Effector memory CD8-positive, alpha-beta T cell (primary cell): ENCODE measurements at regions not wholly inside any gene's neighbourhood (a gene's known extent, or its start where the extent isn't known, plus 50 kb on each side); places are given as distances from the start of the nearest gene placed in this dataset.
"Not testable (repeated sequence)": the region's sequence is repeated elsewhere in the genome, so short reads cannot be mapped to it uniquely, and the experiment has no call there.

Source experiments
- ATAC-seq: fragments of 150-1000 bp; cut with Tn5 transposase; replicated peaks from 2 replicates; pipeline ENCODE4 v1.10.0; 2021; ENCODE audit warnings: mild to moderate bottlenecking, moderate library complexity
- DNase-seq, 3 experiments: peaks; one replicate each; pipeline ENCODE4 v3.0.0; 2021
- H3K27ac Mint-ChIP-seq, 2 donors: one replicate each; pipeline ENCODE4 v1.8.0; 2022; ENCODE audit warnings: mild to moderate bottlenecking in 2 of 2, mixed read lengths in 2 of 2, moderate library complexity in 2 of 2
- H3K27me3 Mint-ChIP-seq, 2 donors: one replicate each; pipeline ENCODE4 v1.8.0; 2022; ENCODE audit warnings: mixed read lengths in 2 of 2
- H3K36me3 Mint-ChIP-seq: one replicate; pipeline ENCODE4 v1.8.0; 2022; ENCODE audit warnings: mild to moderate bottlenecking, moderate library complexity, mixed read lengths; ENCODE audit not compliant: insufficient read depth
- H3K4me1 Mint-ChIP-seq, 2 donors: one replicate each; pipeline ENCODE4 v1.8.0; 2022; ENCODE audit warnings: low read depth in 2 of 2, mixed read lengths in 2 of 2
- H3K4me3 Mint-ChIP-seq, 2 donors: one replicate each; pipeline ENCODE4 v1.8.0; 2022; ENCODE audit warnings: mild to moderate bottlenecking in 2 of 2, mixed read lengths in 2 of 2, moderate library complexity in 2 of 2
- H3K9me3 Mint-ChIP-seq, 2 donors: one replicate each; pipeline ENCODE4 v1.8.0; 2022; ENCODE audit warnings: mixed read lengths in 2 of 2

DNA sequence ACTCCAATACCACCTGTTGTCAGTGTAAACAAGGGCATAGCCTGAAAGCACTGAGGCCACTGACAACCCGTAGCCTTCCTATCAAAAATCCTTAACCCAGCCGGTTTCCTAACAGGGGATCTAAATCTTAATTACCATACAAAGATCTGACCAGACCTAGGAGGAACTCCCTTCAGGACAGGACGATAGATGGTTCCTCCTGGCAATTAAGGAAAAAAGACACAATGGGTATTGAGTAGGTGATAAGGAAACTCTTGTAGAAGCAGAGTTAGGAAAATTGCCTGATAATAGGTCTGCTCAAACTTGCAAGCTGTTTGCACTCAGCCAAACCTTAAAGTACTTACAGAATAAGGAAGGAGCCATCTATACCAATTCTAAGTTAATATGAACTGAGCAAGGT, 1517.3 kb upstream of the RAG2 start:
- not testable (repeated sequence) for H3K36me3 Mint-ChIP-seq, H3K27ac Mint-ChIP-seq

DNA sequence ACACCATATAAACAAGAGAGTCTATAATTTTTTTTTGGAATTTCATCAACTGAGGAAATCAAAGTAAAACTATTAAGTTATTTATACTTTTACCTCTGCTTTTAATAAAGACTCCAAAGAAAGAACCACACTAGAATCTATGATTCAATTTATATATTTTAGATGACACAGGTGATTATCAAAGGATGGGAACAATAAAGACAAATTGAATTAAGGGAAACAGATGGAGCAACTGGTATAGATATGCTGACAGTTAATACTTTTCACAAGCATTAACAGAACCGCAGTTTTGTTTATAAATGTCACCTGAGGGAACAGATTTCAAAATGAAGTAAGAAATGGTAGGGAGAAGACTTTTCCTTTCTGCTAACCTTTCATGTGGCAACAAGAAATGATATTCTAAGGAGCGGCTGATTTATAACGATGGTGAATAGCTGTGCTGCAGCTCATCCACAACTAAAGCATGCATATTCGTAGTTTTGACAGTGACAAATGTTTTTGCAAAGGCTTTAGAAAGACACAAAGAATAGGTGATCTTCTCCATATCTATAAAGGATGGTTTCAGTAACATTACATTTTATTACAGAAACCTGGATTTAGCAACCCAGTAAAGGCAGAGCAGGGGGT, 1502.9 kb upstream of the RAG2 start:
- DNase-seq (no peak), ATAC-seq (no peak)
- H3K27ac Mint-ChIP-seq = no peak overlapping the region
- H3K4me3 Mint-ChIP-seq = no peak overlapping the region
- no peaks in the 10 kb centered on the region for H3K36me3 Mint-ChIP-seq
- no peaks in the 10 kb centered on the region for H3K4me1 Mint-ChIP-seq
- H3K9me3 Mint-ChIP-seq = peaks cover 6 to 20% of the 10 kb centered on the region in 2 donors
- H3K27me3 Mint-ChIP-seq = no peaks in the 10 kb centered on the region

More for the DNA sequence above, 1517.3 kb upstream of the RAG2 start:
- DNase-seq, H3K27me3 Mint-ChIP-seq, ATAC-seq, H3K4me3 Mint-ChIP-seq, H3K4me1 Mint-ChIP-seq: not testable (repeated sequence)
- H3K9me3 Mint-ChIP-seq = peaks cover 8 to 14% of the 10 kb centered on the region in 2 donors

DNA sequence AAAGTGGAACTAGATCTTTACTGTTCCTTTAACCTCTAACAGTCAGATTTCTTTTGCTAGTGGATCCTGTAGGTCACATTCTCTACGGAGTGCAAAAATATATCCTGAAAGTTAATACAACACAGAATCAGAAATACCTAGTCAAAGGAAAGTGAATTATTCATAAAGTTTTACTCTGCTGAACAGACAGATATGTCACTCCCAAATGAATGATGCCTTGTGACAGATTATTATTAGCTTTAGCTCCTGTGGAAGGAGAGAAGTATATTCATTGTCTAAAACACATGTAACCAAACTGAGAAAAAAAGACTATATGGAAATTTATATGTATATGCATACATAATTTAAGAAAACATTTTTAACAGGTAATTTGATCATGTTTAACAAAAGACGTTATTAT, 1497.2 kb upstream of the RAG2 start:
- H3K27me3 Mint-ChIP-seq = no peaks in the 10 kb centered on the region
- no peaks in the 10 kb centered on the region for H3K4me1 Mint-ChIP-seq
- no peaks in the 10 kb centered on the region for H3K36me3 Mint-ChIP-seq
- no peak overlapping the region for H3K27ac Mint-ChIP-seq
- H3K4me3 Mint-ChIP-seq = no peak overlapping the region
- ATAC-seq (no peak), DNase-seq (no peak)
- peaks cover 9 to 32% of the 10 kb centered on the region in 2 donors for H3K9me3 Mint-ChIP-seq

DNA sequence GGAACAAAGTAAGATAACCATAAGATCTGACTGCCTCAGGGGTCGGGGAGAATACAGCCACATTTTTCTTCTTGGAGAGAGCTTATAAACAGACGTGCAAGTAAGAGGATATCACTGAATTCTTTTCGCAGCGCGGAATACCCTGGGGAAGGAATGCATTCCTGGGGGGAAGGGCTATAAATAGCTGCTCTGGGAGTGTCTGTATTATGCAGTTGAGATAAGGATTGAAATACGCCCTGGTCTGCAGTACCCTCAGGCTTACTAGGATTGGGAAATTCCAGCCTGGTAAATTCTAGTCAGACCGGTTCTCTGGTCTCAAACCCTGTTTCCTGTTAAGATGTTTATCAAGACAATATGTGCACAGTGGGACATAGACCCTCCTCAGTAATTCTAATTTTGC, 1491.7 kb upstream of the RAG2 start:
- Mint-ChIP-seq H3K4me3 (no peak overlapping the region), H3K27me3 (no peaks in the 10 kb centered on the region), H3K36me3 (no peaks in the 10 kb centered on the region), H3K9me3 (peaks cover 11 to 12% of the 10 kb centered on the region in 2 donors), H3K27ac (no peak overlapping the region), H3K4me1 (no peaks in the 10 kb centered on the region)
- no peak for ATAC-seq
- no peak for DNase-seq

DNA sequence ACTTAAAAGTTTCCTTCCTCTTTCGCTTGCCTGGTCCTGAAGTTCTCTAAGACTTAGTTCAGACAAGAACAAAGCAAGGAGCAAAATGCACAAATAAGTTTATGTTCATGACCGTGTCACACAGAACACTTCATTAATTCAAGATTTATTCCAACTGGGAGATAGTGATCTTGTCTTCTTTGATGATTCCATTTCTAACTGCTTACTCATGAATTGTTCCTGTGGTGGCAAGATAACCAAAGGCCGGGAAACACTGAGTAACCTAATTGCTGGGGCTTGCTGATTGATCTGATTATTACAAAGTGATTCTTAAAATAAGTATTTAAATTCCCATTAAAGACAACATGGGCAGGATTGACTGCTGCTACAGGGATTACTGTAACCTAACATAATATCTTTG, 1462.9 kb upstream of the RAG2 start:
- Mint-ChIP-seq H3K27ac (no peak overlapping the region), H3K9me3 (peaks cover 13 to 14% of the 10 kb centered on the region in 2 donors), H3K27me3 (no peaks in the 10 kb centered on the region), H3K4me3 (no peak overlapping the region), H3K36me3 (peaks cover 4% of the 10 kb centered on the region), H3K4me1 (no peaks in the 10 kb centered on the region)
- ATAC-seq = no peak
- DNase-seq = no peak

DNA sequence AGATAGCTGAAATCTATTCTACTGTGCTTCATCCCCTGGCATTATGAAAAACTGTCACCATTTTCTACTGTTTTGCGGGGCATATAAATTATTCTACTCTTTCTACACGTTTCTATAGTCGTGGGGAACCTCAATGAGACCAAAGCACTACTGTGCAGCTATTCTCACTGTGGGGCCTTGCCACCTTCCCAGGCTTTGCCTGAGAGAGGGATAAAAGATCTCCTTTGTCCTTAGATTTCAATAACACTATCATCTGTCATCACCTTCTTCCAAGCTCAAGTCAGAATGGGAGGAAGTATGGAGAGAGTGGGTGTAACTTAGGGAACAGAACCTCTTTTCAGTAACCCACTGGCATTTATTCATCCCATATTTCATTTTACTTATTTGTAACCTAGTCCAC, 1462.1 kb upstream of the RAG2 start:
- Mint-ChIP-seq H3K27ac (no peak overlapping the region), H3K4me1 (no peaks in the 10 kb centered on the region), H3K36me3 (peaks cover 4% of the 10 kb centered on the region), H3K9me3 (peaks cover 7 to 14% of the 10 kb centered on the region in 2 donors), H3K27me3 (no peaks in the 10 kb centered on the region), H3K4me3 (no peak overlapping the region)
- DNase-seq (no peak), ATAC-seq (no peak)

DNA sequence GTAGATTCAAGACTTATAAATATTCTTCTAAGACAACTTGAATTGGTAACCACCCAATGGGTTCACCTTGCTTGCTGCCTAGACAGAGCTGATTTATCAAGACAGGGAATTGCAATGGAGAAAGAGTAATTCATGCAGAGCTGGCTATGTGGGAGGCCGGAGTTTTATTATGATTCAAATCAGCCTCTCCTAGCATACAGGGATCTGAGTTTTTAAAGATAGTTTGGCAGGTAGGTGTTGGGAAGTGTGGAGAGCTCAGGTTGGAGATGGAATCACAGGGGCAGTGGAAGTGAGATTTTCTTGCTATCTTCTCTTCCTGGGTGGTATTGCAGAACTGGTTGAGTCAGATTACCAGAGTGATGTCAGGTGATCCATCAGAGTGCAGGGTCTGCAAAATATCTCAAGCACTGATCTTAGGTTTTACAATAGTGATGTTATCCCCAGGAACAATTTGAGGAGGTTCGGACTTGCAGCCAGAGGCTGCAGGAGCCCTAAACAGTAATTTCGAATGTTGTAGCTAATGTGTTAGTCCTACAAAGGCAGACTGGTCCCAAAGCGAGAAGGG, 1448.6 kb upstream of the RAG2 start:
- Mint-ChIP-seq H3K36me3 (no peaks in the 10 kb centered on the region), H3K27me3 (no peaks in the 10 kb centered on the region), H3K27ac (no peak overlapping the region), H3K9me3 (peaks cover 6 to 17% of the 10 kb centered on the region in 2 donors), H3K4me3 (no peak overlapping the region), H3K4me1 (no peaks in the 10 kb centered on the region)
- no peak for DNase-seq
- no peak for ATAC-seq

DNA sequence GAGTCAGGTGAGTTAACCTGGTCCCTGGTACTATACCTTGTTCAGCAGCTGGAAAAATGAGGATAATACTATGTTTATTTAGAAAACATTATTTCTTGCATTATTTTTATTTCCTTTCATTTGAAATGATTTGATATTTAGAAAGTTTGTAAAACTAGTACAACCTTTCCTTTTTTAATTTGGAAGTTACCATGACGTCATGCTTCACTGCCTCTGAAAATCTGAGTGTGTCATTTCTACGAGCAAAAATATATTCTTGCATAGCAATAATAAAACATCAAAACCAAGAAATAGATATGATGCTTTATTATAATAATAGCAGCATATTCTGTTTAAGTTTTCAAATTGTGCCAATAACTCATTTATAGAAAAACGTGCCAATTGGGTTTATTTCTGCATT, 1445.0 kb upstream of the RAG2 start:
- peaks cover 4 to 8% of the 10 kb centered on the region in 2 donors for H3K9me3 Mint-ChIP-seq

DNA sequence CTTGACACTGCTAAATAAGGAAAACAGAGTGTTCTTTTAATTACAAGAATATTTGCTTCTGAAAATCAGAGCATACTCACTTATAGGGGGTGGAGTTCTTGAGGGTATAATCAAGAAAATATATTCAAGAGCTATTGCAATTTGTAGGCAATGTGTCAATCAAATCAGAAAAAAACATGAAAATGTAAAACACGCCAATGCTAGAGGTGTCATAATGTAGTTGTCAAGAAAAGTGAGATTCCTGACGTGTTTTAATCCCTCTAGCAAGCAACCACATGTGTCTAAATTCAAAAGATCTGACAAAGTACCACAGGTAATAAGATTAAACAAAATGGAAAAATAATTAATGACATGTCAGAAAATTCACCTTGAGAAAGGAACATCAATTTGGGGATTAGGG, 1440.7 kb upstream of the RAG2 start:
- H3K36me3 Mint-ChIP-seq = no peaks in the 10 kb centered on the region
- H3K27ac Mint-ChIP-seq = no peak overlapping the region
- peaks cover 16 to 18% of the 10 kb centered on the region in 2 donors for H3K9me3 Mint-ChIP-seq
- H3K4me1 Mint-ChIP-seq = no peaks in the 10 kb centered on the region
- no peak overlapping the region for H3K4me3 Mint-ChIP-seq
- DNase-seq (no peak), ATAC-seq (no peak)
- no peaks in the 10 kb centered on the region for H3K27me3 Mint-ChIP-seq

More for the DNA sequence above, 1445.0 kb upstream of the RAG2 start:
- Mint-ChIP-seq H3K27ac (no peak overlapping the region), H3K4me1 (no peaks in the 10 kb centered on the region), H3K27me3 (no peaks in the 10 kb centered on the region), H3K36me3 (no peaks in the 10 kb centered on the region), H3K4me3 (no peak overlapping the region)
- ATAC-seq = no peak
- no peak for DNase-seq

DNA sequence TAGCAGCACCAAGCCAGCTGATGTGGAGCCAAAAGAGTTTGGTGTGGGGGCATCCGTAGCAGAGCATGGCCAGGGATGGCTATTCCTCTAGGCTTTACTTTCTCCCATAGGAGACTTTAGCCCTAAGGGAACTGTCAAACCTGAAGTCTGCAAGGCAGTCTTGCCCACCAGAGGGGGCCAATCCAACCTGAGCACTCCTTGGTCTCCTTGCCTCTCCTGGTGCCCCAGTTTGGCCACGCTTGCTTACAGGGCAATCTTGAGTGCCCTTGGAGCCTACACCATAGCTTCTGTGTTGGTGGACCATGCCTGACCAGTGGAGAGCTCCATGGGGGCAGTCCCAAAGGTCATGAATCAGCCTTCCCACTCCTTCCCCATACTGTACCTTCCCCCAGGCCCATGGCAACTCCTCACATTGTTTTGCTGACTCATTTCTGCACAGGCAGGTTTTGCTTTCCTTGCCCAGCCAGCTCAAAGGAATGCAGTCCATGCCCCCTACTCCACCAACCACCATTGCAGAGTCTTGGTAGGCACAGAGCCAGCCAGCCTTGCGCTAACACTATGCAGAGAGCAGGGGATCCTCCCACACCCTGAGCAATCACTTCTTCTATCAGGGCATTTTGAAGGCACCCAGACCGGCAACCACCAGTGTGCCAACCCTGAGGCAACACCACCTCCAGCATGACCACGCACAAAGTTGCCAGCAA, 1421.2 kb upstream of the RAG2 start:
- DNase-seq = no peak
- H3K27ac Mint-ChIP-seq = no peak overlapping the region
- H3K27me3 Mint-ChIP-seq = no peaks in the 10 kb centered on the region
- H3K4me3 Mint-ChIP-seq = no peak overlapping the region
- H3K4me1 Mint-ChIP-seq = no peaks in the 10 kb centered on the region
- ATAC-seq = no peak
- no peaks in the 10 kb centered on the region for H3K36me3 Mint-ChIP-seq
- H3K9me3 Mint-ChIP-seq = peaks cover 4 to 29% of the 10 kb centered on the region in 2 donors

DNA sequence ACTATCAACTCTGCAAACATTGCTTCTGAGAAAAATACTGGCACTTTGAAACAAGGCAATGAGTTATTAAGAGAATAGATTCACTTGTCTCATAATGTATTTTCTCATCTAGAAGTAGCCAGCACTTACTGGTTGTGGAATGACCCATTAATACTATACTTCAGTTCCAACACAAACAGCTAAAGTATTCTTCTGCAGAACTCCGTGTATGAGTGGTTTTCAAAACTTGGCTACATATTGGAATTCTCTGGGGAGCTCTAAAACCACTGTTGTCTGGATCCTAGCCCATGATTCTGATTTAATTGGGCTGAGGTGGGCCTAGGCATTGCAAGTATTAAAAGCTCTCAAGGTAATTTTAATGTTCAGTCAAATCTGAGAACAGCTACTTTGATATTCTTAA, 1416.4 kb upstream of the RAG2 start:
- Mint-ChIP-seq H3K27ac (no peak overlapping the region), H3K4me1 (no peaks in the 10 kb centered on the region), H3K36me3 (no peaks in the 10 kb centered on the region), H3K4me3 (no peak overlapping the region), H3K27me3 (no peaks in the 10 kb centered on the region), H3K9me3 (peaks cover 0 to 4% of the 10 kb centered on the region in 2 donors)
- no peak for DNase-seq
- no peak for ATAC-seq

DNA sequence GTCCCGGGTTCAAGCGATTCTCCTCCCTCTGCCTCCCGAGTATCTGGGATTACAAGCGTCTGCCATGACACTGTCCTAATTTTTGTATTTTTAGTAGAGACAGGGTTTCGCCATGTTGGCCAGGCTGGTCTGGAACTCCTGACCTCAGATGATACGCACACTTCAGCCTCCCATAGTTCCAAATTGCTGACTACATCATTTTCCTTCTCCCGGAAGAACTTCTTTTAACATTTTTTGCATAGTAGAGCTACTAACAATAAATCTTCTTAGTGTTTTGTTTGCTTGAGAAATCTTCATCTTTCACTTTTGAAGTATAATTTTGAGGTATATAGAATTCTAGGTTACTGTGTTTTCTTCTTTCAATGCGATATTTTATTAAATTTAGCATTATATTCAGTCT, 1415.1 kb upstream of the RAG2 start:
- no peaks in the 10 kb centered on the region for H3K27me3 Mint-ChIP-seq
- H3K36me3 Mint-ChIP-seq = no peaks in the 10 kb centered on the region
- no peaks in the 10 kb centered on the region for H3K4me1 Mint-ChIP-seq

DNA sequence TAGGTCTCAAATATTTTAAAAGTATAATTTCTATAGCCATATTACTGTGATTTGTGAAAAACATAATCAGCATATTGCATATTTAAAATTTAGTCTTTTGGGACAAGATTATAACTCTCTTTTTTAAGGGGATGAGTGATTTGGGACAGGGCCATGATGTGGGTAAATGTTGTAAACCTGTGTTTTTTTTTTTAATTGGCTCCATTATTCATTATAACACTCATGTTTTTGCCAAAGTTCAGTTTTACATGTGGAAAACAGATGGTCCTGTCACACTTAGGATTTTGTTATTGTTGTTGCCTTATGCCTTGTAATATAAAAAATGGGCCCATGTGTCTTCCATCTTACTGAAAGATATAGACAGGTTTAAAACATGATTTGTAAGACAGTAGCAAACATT, 1413.5 kb upstream of the RAG2 start:
- H3K27me3 Mint-ChIP-seq = no peaks in the 10 kb centered on the region
- ATAC-seq = no peak
- H3K27ac Mint-ChIP-seq = no peak overlapping the region
- H3K4me3 Mint-ChIP-seq = no peak overlapping the region
- H3K36me3 Mint-ChIP-seq = no peaks in the 10 kb centered on the region
- H3K4me1 Mint-ChIP-seq = no peaks in the 10 kb centered on the region
- DNase-seq = no peak
- peaks cover 0 to 4% of the 10 kb centered on the region in 2 donors for H3K9me3 Mint-ChIP-seq

More for the DNA sequence above, 1415.1 kb upstream of the RAG2 start:
- H3K9me3 Mint-ChIP-seq = peaks cover 0 to 4% of the 10 kb centered on the region in 2 donors
- DNase-seq (no peak), ATAC-seq (no peak)
- no peak overlapping the region for H3K27ac Mint-ChIP-seq
- H3K4me3 Mint-ChIP-seq = no peak overlapping the region

DNA sequence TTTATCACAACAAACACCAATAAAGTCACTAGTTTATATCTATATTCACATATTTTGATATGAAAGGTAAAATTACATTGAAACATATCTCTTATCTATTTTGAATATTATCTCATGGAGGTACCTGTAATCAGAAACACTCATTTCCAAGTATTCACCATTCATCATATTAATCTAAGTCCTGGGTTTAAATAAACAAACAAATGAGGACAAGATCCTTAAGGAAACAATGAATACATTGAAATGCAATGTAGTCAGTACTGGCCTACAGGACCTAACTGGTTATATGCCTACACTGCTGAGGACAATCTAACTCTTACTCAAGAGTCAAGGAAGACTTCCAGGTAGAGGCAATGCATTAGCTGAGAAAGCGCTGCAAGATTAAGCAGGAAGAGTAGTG, 1411.9 kb upstream of the RAG2 start:
- no peak overlapping the region for H3K27ac Mint-ChIP-seq
- no peak for ATAC-seq
- no peaks in the 10 kb centered on the region for H3K27me3 Mint-ChIP-seq
- DNase-seq = no peak
- H3K36me3 Mint-ChIP-seq = no peaks in the 10 kb centered on the region
- peaks cover 0 to 4% of the 10 kb centered on the region in 2 donors for H3K9me3 Mint-ChIP-seq
- H3K4me3 Mint-ChIP-seq = no peak overlapping the region
- H3K4me1 Mint-ChIP-seq = no peaks in the 10 kb centered on the region
